ENCODE measurements at regions not wholly inside any gene's neighbourhood (a gene's known extent, or its start where the extent isn't known, plus 50 kb on each side); places are given as distances from the start of the nearest gene placed in this dataset.
"Not testable (repeated sequence)": the region's sequence is repeated elsewhere in the genome, so short reads cannot be mapped to it uniquely, and the experiment has no call there.

- DNase-seq (ENCODE audit: low spot score in 2 of 2); H3K9me3 Mint-ChIP-seq; H3K27ac Mint-ChIP-seq; H3K36me3 Mint-ChIP-seq; ATAC-seq: not testable (repeated sequence)
Observed at GRCh38 chr21:27996906-27997305, 995.8 kb downstream of the LTN1 start.

GRCh38 chr21:27984663-27985325, 1007.9 kb downstream of the LTN1 start:
- H3K36me3 Mint-ChIP-seq; H3K9me3 Mint-ChIP-seq; ATAC-seq; H3K27ac Mint-ChIP-seq; DNase-seq (ENCODE audit: low spot score in 2 of 2): not testable (repeated sequence)

- not testable (repeated sequence) for H3K27ac Mint-ChIP-seq; ATAC-seq; H3K9me3 Mint-ChIP-seq; DNase-seq (ENCODE audit: low spot score in 2 of 2); H3K36me3 Mint-ChIP-seq
Observed at GRCh38 chr21:27979446-27979845, 1012.6 kb upstream of the ADAMTS5 start.

DNA sequence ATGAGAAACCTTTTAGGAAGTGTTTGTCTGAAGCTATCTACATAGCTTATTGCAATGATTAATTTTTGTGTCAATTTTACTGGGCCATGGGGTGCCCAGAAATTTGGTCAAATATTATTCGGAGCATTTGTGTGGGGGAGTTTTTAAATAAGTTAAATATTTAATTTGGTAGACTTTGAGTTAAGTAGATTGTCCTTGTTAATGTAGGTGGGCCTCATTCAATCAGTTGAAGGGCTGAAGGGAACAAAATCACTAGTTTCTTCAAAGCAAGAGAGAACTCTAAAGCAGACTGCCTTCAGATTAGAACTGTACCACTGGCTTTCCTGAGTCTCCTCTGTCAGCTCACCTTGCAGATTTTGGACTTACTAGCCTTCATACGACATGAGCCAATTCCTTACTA, 1008.6 kb upstream of the ADAMTS5 start:
- H3K27ac Mint-ChIP-seq = no peak overlapping the region
- H3K9me3 Mint-ChIP-seq = peaks cover 3 to 4% of the 10 kb centered on the region in 2 donors
- H3K36me3 Mint-ChIP-seq = no peaks in the 10 kb centered on the region
- ATAC-seq (no peak), DNase-seq (ENCODE audit: low spot score in 2 of 2) (no peak)

GRCh38 chr21:27974152-27974551, 1007.3 kb upstream of the ADAMTS5 start:
- not testable (repeated sequence) for DNase-seq (ENCODE audit: low spot score in 2 of 2); ATAC-seq; H3K9me3 Mint-ChIP-seq; H3K36me3 Mint-ChIP-seq; H3K27ac Mint-ChIP-seq

DNA sequence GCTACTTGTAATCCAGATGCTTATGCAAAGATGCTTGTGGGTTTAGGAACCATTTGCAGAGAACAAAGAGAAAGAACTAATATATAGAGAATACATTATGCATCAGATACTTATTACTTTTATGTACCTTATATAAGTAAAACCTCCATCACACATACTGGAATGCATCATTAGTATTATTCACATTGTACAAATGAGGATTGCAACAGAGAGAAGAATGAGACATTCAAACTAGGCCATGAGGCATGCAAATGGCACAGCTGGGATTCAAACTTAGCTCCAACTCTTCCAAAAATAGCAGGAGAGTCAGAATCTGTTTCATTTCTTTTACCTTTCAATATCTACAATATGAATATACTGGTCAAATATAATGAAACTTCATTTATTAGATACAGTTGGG, 1001.4 kb upstream of the ADAMTS5 start:
- not testable (repeated sequence) for H3K36me3 Mint-ChIP-seq; DNase-seq (ENCODE audit: low spot score in 2 of 2); ATAC-seq; H3K27ac Mint-ChIP-seq; H3K9me3 Mint-ChIP-seq

DNA sequence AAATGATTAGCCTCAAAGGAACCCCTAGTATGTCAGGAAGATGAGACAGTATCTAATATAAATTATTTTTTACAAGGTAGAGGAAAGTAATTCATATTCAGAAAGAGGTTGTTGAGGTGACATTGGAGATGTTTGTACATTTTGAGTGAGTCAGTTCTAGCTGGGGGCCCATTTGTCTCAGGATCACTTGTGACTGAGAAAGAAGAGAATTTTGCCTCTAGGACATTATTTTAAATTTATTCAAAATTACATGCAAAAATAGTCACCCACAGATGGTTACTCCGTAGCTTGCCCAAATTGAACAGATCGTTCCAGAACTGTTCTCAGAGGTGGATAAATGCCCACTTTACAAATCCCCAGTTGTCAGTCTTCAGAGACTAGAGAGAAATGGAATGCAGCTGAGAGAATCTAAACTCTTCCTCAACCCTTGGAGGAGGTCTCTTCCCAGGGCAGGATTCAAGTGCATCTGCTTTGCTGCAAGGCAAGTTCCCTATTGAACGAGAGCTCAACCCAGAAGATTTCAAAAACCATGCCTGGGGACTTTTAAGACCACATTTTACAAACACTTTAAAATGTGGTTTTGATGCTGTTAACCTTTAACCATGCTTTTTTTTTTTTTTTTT, 987.8 kb upstream of the ADAMTS5 start:
- no peak for ATAC-seq
- no peak overlapping the region for H3K27ac Mint-ChIP-seq
- H3K9me3 Mint-ChIP-seq = peaks cover 0 to 4% of the 10 kb centered on the region in 2 donors
- no peak for DNase-seq (ENCODE audit: low spot score in 2 of 2)
- no peaks in the 10 kb centered on the region for H3K36me3 Mint-ChIP-seq

DNA sequence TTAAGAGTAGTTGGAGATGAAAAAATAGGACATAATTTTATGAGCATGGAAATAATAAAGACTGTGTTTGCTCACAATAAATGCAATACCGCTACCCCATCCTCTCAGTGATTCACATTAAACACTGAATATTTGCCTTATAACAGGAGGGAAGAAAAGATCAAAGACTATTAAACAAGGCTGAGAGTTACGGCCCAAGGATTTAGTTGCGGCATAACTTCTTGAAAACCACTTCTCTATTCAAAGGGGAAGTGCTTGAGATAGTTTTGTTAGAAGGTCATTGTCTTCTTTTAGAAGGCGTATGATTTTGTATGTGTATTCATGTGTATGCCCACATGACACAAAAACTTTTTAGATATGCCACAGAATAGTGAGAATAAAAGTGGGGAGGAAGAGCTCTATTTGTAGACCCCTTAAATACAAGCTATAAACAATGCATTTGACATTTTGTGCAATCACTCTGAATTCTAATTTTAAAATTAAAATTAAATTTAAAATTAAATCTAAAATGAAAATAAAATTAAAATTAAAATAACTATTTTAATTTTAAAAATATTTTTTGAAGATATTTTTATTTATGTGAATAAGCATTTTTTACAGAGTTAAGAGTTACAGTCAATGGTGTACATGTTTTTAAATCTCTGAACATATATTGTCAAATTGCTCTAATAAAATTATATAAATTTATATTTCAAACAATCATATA, 986.6 kb upstream of the ADAMTS5 start:
- ATAC-seq = no peak
- no peak for DNase-seq (ENCODE audit: low spot score in 2 of 2)
- Mint-ChIP-seq H3K9me3 (peaks cover 0 to 4% of the 10 kb centered on the region in 2 donors), H3K36me3 (no peaks in the 10 kb centered on the region), H3K27ac (no peak overlapping the region)

DNA sequence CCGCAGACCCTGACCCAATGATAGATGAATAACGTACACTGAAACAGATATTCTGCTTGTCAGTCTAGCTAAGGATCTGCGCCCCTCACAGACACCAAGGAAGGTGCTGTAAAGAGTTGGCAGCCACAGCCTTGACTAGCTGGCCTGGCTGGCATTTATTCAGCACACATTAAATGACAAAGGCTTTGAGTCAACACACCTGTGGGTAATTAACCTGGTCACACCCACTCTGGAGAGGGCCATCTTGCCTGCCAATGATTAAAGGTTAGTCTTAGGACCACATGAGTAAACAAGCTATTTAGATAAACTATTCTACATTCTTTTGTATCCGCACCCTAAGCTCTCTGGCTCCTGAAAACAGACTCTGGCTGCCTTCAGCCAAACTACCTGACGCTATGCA, 982.2 kb upstream of the ADAMTS5 start:
- H3K36me3 Mint-ChIP-seq; H3K9me3 Mint-ChIP-seq; ATAC-seq; DNase-seq (ENCODE audit: low spot score in 2 of 2); H3K27ac Mint-ChIP-seq: not testable (repeated sequence)

DNA sequence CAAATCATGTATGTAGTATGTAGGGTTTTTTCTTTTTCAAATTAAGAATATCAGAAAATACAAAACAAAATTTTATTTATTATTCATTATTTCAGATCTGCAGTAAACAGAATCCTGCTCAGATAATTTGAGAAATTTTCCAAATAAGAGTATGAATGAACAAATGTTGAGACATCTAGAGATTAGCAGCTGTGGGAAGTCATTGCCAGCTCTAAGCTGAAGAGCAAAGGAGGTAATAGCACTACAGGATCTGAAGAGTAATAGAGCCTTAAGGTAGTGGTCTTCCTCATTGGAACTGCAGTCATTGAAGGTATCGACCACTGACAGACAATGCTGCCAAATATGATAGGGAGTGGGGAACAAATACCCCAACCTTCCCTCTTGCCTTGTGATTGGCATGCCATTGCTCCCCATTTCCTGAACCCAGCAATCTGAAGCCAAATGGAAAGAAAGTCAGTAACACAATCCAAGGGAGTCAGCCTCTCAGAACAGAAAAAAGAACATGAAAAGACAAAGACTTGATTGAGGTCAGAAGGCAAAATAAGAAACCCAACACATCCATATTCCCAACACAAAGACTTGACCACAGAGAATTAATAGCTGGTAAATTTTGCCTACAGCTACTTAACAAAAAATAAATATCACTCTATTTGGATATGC, 963.4 kb upstream of the ADAMTS5 start:
- not testable (repeated sequence) for DNase-seq (ENCODE audit: low spot score in 2 of 2); H3K27ac Mint-ChIP-seq; H3K9me3 Mint-ChIP-seq; ATAC-seq; H3K36me3 Mint-ChIP-seq

- H3K9me3 Mint-ChIP-seq; ATAC-seq; H3K36me3 Mint-ChIP-seq; DNase-seq (ENCODE audit: low spot score in 2 of 2); H3K27ac Mint-ChIP-seq: not testable (repeated sequence)
Observed at GRCh38 chr21:27929179-27929578, 962.3 kb upstream of the ADAMTS5 start.

DNA sequence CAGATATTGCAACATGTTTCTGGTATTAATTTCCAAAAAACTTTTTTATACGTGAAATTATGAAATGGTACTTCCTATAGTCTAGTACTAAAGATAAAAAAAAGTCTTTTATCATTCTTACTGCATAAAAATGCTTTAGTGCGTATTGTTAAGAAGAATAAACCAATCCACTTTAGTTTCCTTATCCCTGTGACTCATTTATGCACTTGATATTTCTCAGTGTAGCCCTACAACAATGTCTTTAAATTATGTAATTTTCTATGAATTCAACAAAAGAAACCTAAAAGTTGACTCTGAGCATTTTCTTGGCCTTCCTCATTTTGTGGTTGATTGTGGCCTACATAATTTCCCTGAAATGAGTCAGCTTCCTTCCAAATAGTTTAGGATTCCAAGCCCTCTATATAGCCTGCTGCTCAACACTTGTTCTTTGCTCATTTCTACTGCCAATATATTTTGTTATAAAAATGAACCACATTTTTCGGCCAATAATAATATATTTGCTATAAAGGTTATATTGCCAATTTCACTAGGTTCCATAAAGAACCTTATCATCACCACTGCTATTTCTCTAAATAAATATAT, 961.7 kb upstream of the ADAMTS5 start:
- not testable (repeated sequence) for H3K36me3 Mint-ChIP-seq; H3K27ac Mint-ChIP-seq; H3K9me3 Mint-ChIP-seq; DNase-seq (ENCODE audit: low spot score in 2 of 2); ATAC-seq

- H3K27ac Mint-ChIP-seq; ATAC-seq; DNase-seq (ENCODE audit: low spot score in 2 of 2); H3K36me3 Mint-ChIP-seq: not testable (repeated sequence)
- peaks cover 0 to 15% of the 10 kb centered on the region in 2 donors for H3K9me3 Mint-ChIP-seq
Observed at GRCh38 chr21:27921421-27921820, 954.5 kb upstream of the ADAMTS5 start.

- H3K9me3 Mint-ChIP-seq; H3K36me3 Mint-ChIP-seq; H3K27ac Mint-ChIP-seq; DNase-seq (ENCODE audit: low spot score in 2 of 2); ATAC-seq: not testable (repeated sequence)
Observed at GRCh38 chr21:27917966-27918365, 951.1 kb upstream of the ADAMTS5 start.

DNA sequence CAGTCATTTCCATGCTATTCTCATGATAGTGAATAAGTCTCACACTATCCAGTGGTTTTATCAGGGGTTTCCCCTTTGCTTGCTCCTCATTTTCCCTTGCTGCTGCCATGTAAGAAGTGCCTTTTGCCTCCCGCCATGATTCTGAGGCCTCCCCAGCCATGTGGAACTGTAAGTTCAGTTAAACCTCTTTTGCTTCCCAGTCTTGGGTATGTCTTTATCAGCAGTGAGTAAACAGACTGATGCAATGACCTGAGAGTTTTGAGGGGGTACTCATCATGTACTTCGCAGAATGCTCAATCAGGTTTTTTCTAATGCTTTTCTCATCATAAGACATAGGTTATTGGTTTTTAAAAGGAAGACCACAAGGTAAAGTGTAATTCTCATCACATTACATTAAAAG, 949.4 kb upstream of the ADAMTS5 start:
- not testable (repeated sequence) for H3K36me3 Mint-ChIP-seq; ATAC-seq; DNase-seq (ENCODE audit: low spot score in 2 of 2); H3K9me3 Mint-ChIP-seq; H3K27ac Mint-ChIP-seq

GRCh38 chr21:27912133-27912532, 945.2 kb upstream of the ADAMTS5 start:
- DNase-seq (ENCODE audit: low spot score in 2 of 2); ATAC-seq; H3K9me3 Mint-ChIP-seq: not testable (repeated sequence)

GRCh38 chr21:27909487-27909886, 942.6 kb upstream of the ADAMTS5 start:
- H3K27ac Mint-ChIP-seq; DNase-seq (ENCODE audit: low spot score in 2 of 2); ATAC-seq: not testable (repeated sequence)

More at GRCh38 chr21:27912133-27912532, 945.2 kb upstream of the ADAMTS5 start:
- H3K27ac Mint-ChIP-seq, H3K36me3 Mint-ChIP-seq: not testable (repeated sequence)

More at GRCh38 chr21:27909487-27909886, 942.6 kb upstream of the ADAMTS5 start:
- H3K9me3 Mint-ChIP-seq, H3K36me3 Mint-ChIP-seq: not testable (repeated sequence)

Data from activated naive CD4-positive, alpha-beta T cell treated with anti-CD3 and anti-CD28 coated beads, Interleukin-2, amount 50 U/mL, for 72 hours (primary cell).